ENCODE measurements at regions not wholly inside any gene's neighbourhood (a gene's known extent, or its start where the extent isn't known, plus 50 kb on each side); places are given as distances from the start of the nearest gene placed in this dataset.

- Histone ChIP-seq H3K4me1 (no peaks in the 10 kb centered on the region), H3K4me3 (no peak overlapping the region), H3K27me3 (no peaks in the 10 kb centered on the region), H3K9me3 (peaks cover 0 to 14% of the 10 kb centered on the region in 2 donors), H3K27ac (no peak overlapping the region), H3K36me3 (no peaks in the 10 kb centered on the region)
- no peak for TF ChIP-seq CTCF (IDR thresholded peaks at IDR 0.05)
- DNase-seq (ENCODE audit: low spot score in 2 of 2), result no peak
- intact Hi-C loops (cut with DNase I), result no loop called here
Measured at GRCh38 chr1:10848109-10848684, 51.8 kb upstream of the CASZ1 start.

- no peak overlapping the region for H3K27ac ChIP-seq
- peaks cover 0 to 8% of the 10 kb centered on the region in 2 donors for H3K9me3 ChIP-seq
- H3K27me3 ChIP-seq, result no peaks in the 10 kb centered on the region
- DNase-seq (ENCODE audit: low spot score in 2 of 2), result no peak
- H3K4me1 ChIP-seq, result no peaks in the 10 kb centered on the region
- no peak for TF ChIP-seq CTCF (IDR thresholded peaks at IDR 0.05)
- H3K36me3 ChIP-seq, result no peaks in the 10 kb centered on the region
- no peak overlapping the region for H3K4me3 ChIP-seq
- intact Hi-C loops (cut with DNase I), result no loop called here
Measured at GRCh38 chr1:10850026-10850425, 53.6 kb upstream of the CASZ1 start.

GRCh38 chr1:10851024-10852013, 54.9 kb upstream of the CASZ1 start:
- Histone ChIP-seq H3K27ac (no peak overlapping the region), H3K4me1 (no peaks in the 10 kb centered on the region), H3K27me3 (no peaks in the 10 kb centered on the region), H3K4me3 (no peak overlapping the region), H3K9me3 (peaks cover 0 to 6% of the 10 kb centered on the region in 2 donors), H3K36me3 (no peaks in the 10 kb centered on the region)
- intact Hi-C loops (cut with DNase I), result no loop called here
- no peak for TF ChIP-seq CTCF (IDR thresholded peaks at IDR 0.05)
- no peak for DNase-seq (ENCODE audit: low spot score in 2 of 2)

GRCh38 chr1:10852018-10852417, 55.6 kb upstream of the CASZ1 start:
- intact Hi-C loops (cut with DNase I), result no loop called here
- H3K9me3 ChIP-seq, result no peaks in the 10 kb centered on the region
- H3K36me3 ChIP-seq, result no peaks in the 10 kb centered on the region
- no peak for DNase-seq (ENCODE audit: low spot score in 2 of 2)
- TF ChIP-seq CTCF (IDR thresholded peaks at IDR 0.05), result no peak
- no peak overlapping the region for H3K4me3 ChIP-seq
- H3K27me3 ChIP-seq, result no peaks in the 10 kb centered on the region
- no peak overlapping the region for H3K27ac ChIP-seq
- H3K4me1 ChIP-seq, result no peaks in the 10 kb centered on the region

GRCh38 chr1:10852486-10852885, 56.0 kb upstream of the CASZ1 start:
- no peak for TF ChIP-seq CTCF (IDR thresholded peaks at IDR 0.05)
- no peaks in the 10 kb centered on the region for H3K27me3 ChIP-seq
- DNase-seq (ENCODE audit: low spot score in 2 of 2), result no peak
- H3K36me3 ChIP-seq, result no peaks in the 10 kb centered on the region
- intact Hi-C loops (cut with DNase I), result no loop called here
- no peak overlapping the region for H3K4me3 ChIP-seq
- no peaks in the 10 kb centered on the region for H3K4me1 ChIP-seq
- no peak overlapping the region for H3K27ac ChIP-seq
- H3K9me3 ChIP-seq, result no peaks in the 10 kb centered on the region
